ENCODE measurements at regions not wholly inside any gene's neighbourhood (a gene's known extent, or its start where the extent isn't known, plus 50 kb on each side); places are given as distances from the start of the nearest gene placed in this dataset.

GRCh38 chr21:39099859-39100258, 83.4 kb downstream of the PSMG1 start:
- Histone ChIP-seq H3K4me1 (ENCODE audit: insufficient read depth, low read length) (peaks cover 6% of the 10 kb centered on the region; the same call in 1 of the 2 replicates), H3K9me3 (ENCODE audit: insufficient read depth, low read length, severe bottlenecking) (peaks cover 2% of the 10 kb centered on the region), H3K79me2 (ENCODE audit: insufficient read depth, low read length) (no peaks in the 10 kb centered on the region), H3K4me2 (ENCODE audit: insufficient read depth, low read length) (no peak overlapping the region), H3K27ac (ENCODE audit: low read length) (no peak overlapping the region), H2AFZ (ENCODE audit: low read depth, low read length) (no peak overlapping the region), H3K4me3 (ENCODE audit: low read depth in 1 of 2, low read length in 2 of 2) (no peak overlapping the region), H3K27me3 (ENCODE audit: insufficient read depth, low read length, poor library complexity) (no peaks in the 10 kb centered on the region), H3K36me3 (ENCODE audit: insufficient read depth, low read length) (no peaks in the 10 kb centered on the region), H3K9ac (ENCODE audit: low read depth, low read length) (no peak overlapping the region), H4K20me1 (ENCODE audit: insufficient read depth, low read length) (no peaks in the 10 kb centered on the region)
- ATAC-seq (ENCODE audit: insufficient read depth, low read depth) (no peak), DNase-seq (no peak)
- TF ChIP-seq EZH2 (IDR thresholded peaks at IDR 0.05; ENCODE audit: borderline replicate concordance, low read depth, low read length, severe bottlenecking): no peak
- TF ChIP-seq CTCF (IDR thresholded peaks at IDR 0.05; ENCODE audit: borderline replicate concordance, extremely low read depth, low read length, poor library complexity, severe bottlenecking): no peak

- Histone ChIP-seq H3K36me3 (ENCODE audit: insufficient read depth, low read length) (no peaks in the 10 kb centered on the region), H4K20me1 (ENCODE audit: insufficient read depth, low read length) (no peaks in the 10 kb centered on the region), H3K4me3 (ENCODE audit: low read depth in 1 of 2, low read length in 2 of 2) (no peak overlapping the region), H3K27ac (ENCODE audit: low read length) (no peak overlapping the region), H3K4me2 (ENCODE audit: insufficient read depth, low read length) (no peak overlapping the region), H2AFZ (ENCODE audit: low read depth, low read length) (no peak overlapping the region), H3K9me3 (ENCODE audit: insufficient read depth, low read length, severe bottlenecking) (no peaks in the 10 kb centered on the region), H3K27me3 (ENCODE audit: insufficient read depth, low read length, poor library complexity) (no peaks in the 10 kb centered on the region), H3K4me1 (ENCODE audit: insufficient read depth, low read length) (peaks cover 12% of the 10 kb centered on the region), H3K79me2 (ENCODE audit: insufficient read depth, low read length) (no peaks in the 10 kb centered on the region), H3K9ac (ENCODE audit: low read depth, low read length) (no peak overlapping the region)
- no peak for DNase-seq
- TF ChIP-seq EZH2 (IDR thresholded peaks at IDR 0.05; ENCODE audit: borderline replicate concordance, low read depth, low read length, severe bottlenecking) (no peak), CTCF (IDR thresholded peaks at IDR 0.05; ENCODE audit: borderline replicate concordance, extremely low read depth, low read length, poor library complexity, severe bottlenecking) (no peak)
- ATAC-seq (ENCODE audit: insufficient read depth, low read depth): no peak
Measured at GRCh38 chr21:39098696-39099200, 84.5 kb downstream of the PSMG1 start.

- H3K9me3 ChIP-seq (ENCODE audit: insufficient read depth, low read length, severe bottlenecking): no peaks in the 10 kb centered on the region
- no peak overlapping the region for H3K27ac ChIP-seq (ENCODE audit: low read length)
- H3K4me1 ChIP-seq (ENCODE audit: insufficient read depth, low read length): peaks cover 12% of the 10 kb centered on the region
- H2AFZ ChIP-seq (ENCODE audit: low read depth, low read length): no peak overlapping the region
- H3K4me2 ChIP-seq (ENCODE audit: insufficient read depth, low read length): no peak overlapping the region
- no peaks in the 10 kb centered on the region for H3K79me2 ChIP-seq (ENCODE audit: insufficient read depth, low read length)
- no peak for ATAC-seq (ENCODE audit: insufficient read depth, low read depth)
- no peaks in the 10 kb centered on the region for H4K20me1 ChIP-seq (ENCODE audit: insufficient read depth, low read length)
- no peak overlapping the region for H3K9ac ChIP-seq (ENCODE audit: low read depth, low read length)
- DNase-seq: no peak
- no peak overlapping the region for H3K4me3 ChIP-seq (ENCODE audit: low read depth in 1 of 2, low read length in 2 of 2)
- no peaks in the 10 kb centered on the region for H3K27me3 ChIP-seq (ENCODE audit: insufficient read depth, low read length, poor library complexity)
- TF ChIP-seq CTCF (IDR thresholded peaks at IDR 0.05; ENCODE audit: borderline replicate concordance, extremely low read depth, low read length, poor library complexity, severe bottlenecking) (no peak), EZH2 (IDR thresholded peaks at IDR 0.05; ENCODE audit: borderline replicate concordance, low read depth, low read length, severe bottlenecking) (no peak)
- no peaks in the 10 kb centered on the region for H3K36me3 ChIP-seq (ENCODE audit: insufficient read depth, low read length)
Measured at GRCh38 chr21:39097981-39098380, 85.3 kb downstream of the PSMG1 start.
